MM.1S (cell line): ENCODE measurements at regions not wholly inside any gene's neighbourhood (a gene's known extent, or its start where the extent isn't known, plus 50 kb on each side); places are given as distances from the start of the nearest gene placed in this dataset.

Experiments
- EZH2 ChIP-seq: fragments of 300-600 bp; sonication (generic); optimal IDR thresholded peaks from 2 replicates; pipeline ENCODE3; 2017; ENCODE audit warnings: low read depth, mild to moderate bottlenecking, antibody characterized with exemption, low read length, mixed read lengths
- TF ChIP-seq, protein P1 (sequence below): fragments of 300-600 bp; sonication (generic); IDR thresholded peaks from 2 replicates; pipeline ENCODE4 v1.5.1; 2016; ENCODE audit warnings: antibody characterized with exemption, low read length, mixed read lengths

- no peak for TF ChIP-seq EZH2
- TF ChIP-seq, protein P1, sequence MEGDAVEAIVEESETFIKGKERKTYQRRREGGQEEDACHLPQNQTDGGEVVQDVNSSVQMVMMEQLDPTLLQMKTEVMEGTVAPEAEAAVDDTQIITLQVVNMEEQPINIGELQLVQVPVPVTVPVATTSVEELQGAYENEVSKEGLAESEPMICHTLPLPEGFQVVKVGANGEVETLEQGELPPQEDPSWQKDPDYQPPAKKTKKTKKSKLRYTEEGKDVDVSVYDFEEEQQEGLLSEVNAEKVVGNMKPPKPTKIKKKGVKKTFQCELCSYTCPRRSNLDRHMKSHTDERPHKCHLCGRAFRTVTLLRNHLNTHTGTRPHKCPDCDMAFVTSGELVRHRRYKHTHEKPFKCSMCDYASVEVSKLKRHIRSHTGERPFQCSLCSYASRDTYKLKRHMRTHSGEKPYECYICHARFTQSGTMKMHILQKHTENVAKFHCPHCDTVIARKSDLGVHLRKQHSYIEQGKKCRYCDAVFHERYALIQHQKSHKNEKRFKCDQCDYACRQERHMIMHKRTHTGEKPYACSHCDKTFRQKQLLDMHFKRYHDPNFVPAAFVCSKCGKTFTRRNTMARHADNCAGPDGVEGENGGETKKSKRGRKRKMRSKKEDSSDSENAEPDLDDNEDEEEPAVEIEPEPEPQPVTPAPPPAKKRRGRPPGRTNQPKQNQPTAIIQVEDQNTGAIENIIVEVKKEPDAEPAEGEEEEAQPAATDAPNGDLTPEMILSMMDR = no peak
These were observed 154.1 kb downstream of the ZBTB18 start for GRCh38 chr1:244205171-244205570.
